NCI-H510A (cell line): ENCODE measurements at regions not wholly inside any gene's neighbourhood (a gene's known extent, or its start where the extent isn't known, plus 50 kb on each side); places are given as distances from the start of the nearest gene placed in this dataset.
A peak's percentile ranks its signal among the peaks of the same experiment; 100 is the strongest.

Source experiments
- DNase-seq: peaks from one replicate; lab custom pipeline; 2025; lab: John Stamatoyannopoulos, UW

DNA sequence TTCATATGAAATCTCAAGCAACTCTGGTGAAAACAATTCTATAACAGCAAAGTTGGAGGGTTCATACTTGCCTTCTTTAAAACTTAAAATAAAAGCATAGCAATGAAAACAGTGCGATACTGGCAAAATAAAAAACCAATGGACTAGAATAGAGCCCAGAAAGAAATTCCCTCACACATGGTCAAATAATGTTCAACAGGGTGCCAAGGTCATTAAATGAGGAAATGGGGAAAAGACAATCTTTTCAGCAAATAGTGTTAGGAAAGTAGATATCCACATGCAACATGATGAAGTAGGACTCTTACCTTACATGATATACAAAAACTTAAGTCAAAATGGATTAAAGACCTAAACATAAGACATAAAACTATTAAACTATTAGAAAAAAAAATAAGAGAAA, 970.2 kb upstream of the AGA start:
- DNase-seq: no peak

- no peak for DNase-seq
Observed at GRCh38 chr4:178414042-178414441, 971.8 kb upstream of the AGA start.

DNA sequence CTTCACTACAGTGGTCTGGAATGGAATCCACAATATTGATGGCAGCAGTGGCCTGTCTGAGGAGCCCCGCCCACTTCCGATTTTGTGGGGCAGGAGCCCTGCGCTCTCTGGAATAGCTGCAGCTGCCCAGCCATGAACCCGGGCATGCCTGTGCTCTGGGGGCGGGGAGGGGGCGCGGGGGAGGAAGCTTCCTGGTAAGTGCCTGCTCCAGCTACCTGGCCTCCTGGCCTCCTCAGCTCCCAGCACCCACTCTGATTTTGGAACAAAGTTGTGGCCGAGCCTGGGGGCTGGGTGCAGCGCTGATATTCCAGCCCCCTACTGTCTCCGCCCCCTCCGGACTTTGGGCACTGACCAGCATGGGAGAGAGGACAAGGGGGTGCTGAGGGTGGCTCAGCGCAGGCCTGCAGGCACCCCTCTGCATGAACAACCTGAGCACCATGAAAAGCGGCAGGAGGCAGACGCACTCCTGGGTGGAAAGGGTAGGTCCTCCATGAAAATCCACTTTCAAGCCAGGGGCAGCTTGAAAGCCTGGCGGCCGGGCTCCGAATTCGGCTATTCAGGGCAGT, 972.7 kb upstream of the AGA start:
- DNase-seq: no peak

- DNase-seq: no peak
Observed at GRCh38 chr4:178415925-178416324, 973.7 kb upstream of the AGA start.

DNA sequence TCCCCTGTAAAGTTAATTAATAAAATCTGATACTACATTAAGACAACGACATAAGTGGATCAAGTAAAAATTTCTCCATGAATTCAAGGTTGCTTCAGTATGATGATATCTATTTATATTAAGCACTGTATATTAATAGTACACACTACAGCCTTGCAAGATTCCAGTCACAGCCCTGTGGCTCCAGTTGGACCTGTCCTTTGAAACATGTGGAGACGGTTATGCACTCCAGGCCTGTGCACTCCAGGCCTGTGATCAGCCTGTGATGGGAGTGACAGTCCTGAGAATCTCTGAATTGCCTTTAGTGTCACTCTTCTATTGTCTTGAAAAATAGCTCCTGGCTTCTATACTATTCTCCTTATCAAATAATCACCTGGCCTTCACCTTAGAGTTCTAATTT, 981.1 kb upstream of the AGA start:
- DNase-seq: no peak

- no peak for DNase-seq
Observed at GRCh38 chr4:178426871-178427270, 984.6 kb upstream of the AGA start.

DNA sequence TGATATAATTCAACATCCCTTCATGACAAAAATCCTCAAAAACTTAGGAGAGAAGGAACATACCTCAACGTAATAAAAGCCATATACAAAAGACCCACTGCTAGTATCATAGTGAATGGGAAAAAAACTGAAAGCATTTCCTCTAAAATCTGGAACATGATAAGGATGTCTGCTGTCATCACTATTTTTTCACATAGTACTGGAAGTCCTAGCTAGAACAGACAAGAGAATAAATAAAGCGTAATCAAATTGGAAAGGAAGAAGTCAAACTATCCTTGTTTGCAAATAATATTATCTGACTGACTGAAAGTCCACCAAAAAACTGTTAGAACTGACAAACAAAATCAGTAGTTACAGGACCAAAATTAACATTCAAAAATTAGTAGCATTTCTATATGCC, 985.4 kb upstream of the AGA start:
- no peak for DNase-seq

GRCh38 chr4:178448372-178449035, 1006.3 kb upstream of the AGA start:
- no peak for DNase-seq

DNA sequence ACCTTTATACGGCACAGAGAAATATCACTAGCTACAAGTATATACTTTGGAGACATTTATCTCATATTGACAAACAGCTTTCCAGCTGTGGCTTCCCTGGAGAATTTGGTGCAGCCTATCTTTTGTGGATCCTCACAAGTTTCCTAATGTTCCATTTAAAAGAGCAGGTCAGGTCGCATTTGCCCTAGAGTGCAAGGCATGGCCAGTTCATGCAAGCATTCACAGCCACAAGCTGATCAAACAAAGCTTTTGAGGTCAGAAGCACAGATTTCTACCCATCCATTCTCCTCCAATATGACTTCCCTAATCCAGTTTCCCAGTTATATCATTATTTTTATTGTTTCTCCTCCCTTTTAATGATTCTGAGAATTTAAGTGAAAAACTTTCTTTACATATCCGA, 1008.4 kb upstream of the AGA start:
- DNase-seq: no peak

DNA sequence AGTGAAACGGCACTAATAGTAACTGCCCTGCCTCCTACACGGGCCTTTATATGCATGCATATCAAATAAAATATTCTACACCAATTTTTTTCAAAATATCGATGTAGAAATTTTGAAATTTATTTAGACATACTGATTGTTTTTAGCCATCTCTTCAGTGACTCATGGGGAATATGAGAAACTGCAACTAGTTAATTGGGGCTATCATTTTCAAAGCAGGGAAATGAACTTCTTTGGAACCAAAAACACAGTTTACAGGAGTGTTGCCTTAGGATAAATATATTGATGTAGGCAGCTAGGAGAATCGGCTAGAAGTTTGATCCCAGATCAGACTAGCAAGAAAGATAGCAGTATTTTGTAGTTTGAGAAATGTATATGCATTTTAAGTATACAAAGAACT, 1010.8 kb upstream of the AGA start:
- DNase-seq: no peak

DNA sequence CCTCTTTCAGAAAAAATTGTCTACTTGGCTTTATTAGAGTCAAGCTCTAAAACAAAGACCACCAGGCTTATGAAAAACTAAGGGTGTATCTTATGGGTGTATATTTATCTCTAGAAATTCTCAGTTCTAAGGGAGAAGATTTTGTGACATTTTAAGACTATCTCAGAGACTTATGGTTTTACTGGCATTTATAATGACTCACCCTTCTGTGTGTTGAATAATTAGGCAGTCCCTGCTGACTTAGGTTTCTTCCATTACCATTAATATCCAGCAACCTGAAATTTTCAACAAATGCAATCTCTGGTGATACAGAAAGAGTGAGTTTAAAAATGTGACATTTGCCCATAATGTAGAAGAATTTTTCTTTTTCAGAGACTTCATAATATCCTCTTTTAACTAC, 1015.0 kb upstream of the AGA start:
- DNase-seq: no peak

- DNase-seq: peak; percentile 44
Observed at GRCh38 chr4:178462710-178463109, 1020.5 kb upstream of the AGA start.

- no peak for DNase-seq
Observed at GRCh38 chr4:178463747-178464146, 1021.5 kb upstream of the AGA start.

DNA sequence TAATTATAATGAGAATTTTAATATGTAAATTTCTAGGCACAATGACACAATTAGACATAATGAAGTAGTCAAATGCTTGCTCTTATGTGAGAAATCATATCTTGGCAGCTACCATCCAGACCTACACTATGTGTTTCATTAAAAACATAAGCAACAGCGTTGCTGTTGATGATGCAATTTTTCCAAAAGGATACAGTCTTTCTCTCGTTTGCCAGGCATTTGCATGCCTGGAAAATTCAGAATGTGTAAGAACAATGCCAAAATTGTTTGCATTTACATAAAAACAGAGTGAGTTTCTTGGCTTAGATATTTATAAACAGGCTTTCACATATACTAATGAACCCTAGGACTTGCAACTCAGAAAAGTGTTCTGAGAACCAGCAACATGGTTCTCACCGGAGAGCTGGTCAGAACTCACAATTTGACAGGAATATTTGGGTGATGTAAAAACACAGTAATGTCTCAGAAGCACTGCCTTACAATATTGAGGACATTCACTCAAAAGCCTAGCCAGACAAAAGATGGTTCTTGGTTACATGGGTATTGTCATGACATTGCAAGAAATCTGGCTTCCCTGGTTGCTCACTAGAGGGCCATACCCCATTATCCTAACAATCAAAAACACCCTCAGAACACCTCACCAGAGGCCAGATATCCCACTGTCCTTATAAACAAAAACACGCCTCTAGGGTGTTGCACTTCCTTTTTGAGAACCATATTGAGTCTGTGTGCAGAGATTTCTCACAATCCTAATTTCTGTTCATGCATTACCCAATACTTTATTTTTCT, 1029.0 kb upstream of the AGA start:
- no peak for DNase-seq

GRCh38 chr4:178471994-178472393, 1029.8 kb upstream of the AGA start:
- DNase-seq: no peak

- DNase-seq: no peak
Observed at GRCh38 chr4:178480105-178480504, 1037.9 kb upstream of the AGA start.

DNA sequence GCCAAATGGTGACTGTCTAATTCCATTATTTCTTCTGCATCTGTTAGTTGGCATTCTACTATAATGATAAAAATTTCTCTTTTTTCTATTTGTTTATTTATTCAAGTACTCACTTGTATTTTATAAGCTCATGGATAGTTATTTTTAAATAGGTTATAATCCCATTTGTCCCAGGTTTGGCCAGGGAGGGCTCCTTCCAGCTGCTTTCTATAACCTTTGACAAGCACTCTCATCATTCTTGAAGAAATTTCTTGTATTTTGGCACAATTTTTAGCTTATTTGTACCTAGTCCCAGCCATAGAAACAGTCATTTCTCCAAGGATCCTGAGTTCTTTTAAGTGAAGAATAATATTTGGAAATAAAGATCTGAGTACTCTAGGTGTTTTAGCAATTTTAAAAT, 1038.6 kb upstream of the AGA start:
- no peak for DNase-seq

- no peak for DNase-seq
Observed at GRCh38 chr4:178481564-178481963, 1039.3 kb upstream of the AGA start.

GRCh38 chr4:178523038-178523437, 1080.8 kb upstream of the AGA start:
- DNase-seq: no peak

GRCh38 chr4:178535939-178536579, 1093.8 kb upstream of the AGA start:
- DNase-seq: no peak

DNA sequence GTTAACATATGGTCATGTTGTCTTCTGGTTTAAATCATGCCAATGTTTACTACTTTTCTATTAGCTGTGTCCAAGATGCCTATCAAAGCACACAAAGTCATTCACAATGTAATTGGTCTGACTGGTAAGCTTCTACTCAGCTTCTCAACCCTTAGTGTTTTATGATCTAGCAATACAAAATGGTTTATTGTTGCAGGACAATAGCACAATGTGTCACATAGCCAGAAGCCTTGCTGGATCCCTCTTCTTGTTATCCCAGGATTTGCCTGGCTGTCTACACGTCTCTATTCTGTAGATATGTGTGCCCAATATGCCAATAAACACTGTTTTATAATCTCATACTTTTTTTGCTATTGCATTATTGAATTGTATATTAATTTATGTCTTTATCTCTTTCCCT, 1111.0 kb upstream of the AGA start:
- no peak for DNase-seq

DNA sequence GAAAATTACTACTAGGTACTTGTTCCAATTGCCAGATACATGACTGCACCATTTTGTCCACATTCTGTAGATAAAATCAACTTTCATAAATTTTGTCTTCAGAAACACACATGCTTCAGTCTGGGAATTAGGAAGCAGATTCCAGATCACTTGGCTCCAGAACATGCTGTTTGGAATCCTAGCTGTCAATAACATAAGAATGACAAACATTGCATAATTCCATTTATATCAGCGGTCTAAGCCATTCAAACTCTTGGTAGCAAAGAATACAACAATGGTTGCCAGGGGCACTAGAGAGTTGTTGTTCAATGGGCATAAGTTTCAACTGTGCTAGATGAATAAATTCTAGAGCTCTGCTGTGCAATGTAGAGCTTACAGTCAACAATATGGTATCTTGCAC, 1112.1 kb upstream of the AGA start:
- no peak for DNase-seq

DNA sequence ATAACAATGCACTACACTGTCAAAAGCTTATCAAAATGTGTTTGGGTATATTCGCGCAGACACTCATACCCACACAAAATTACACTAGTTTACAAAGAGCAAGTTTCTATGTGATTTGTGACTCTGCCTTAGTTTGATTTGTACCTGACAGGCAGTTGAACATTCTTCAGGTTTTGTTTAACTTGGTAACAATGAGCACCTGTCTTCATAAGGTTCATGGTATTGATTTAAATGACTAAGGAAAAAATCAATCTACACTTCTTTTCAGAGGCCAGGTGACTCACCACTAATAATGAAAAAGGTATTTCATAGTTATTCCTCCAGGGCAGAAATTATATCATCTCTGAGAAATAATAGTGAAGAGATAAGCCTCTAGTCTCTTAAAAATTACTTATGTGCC, 1114.6 kb upstream of the AGA start:
- no peak for DNase-seq
